Skeletal muscle tissue (tissue), 3 donors: ENCODE measurements at regions not wholly inside any gene's neighbourhood (a gene's known extent, or its start where the extent isn't known, plus 50 kb on each side); places are given as distances from the start of the nearest gene placed in this dataset.
"Not testable (repeated sequence)": the region's sequence is repeated elsewhere in the genome, so short reads cannot be mapped to it uniquely, and the experiment has no call there.

Experiments
- H3K27ac ChIP-seq: one replicate; pipeline ENCODE4 v1.7.0; 2013; ENCODE audit warnings: mild to moderate bottlenecking, low read depth, low read length, inconsistent platforms
- H3K27me3 ChIP-seq, 3 donors: one replicate each; pipeline ENCODE4 v1.7.0; 2013; ENCODE audit warnings: low read length in 3 of 3; ENCODE audit not compliant: control insufficient read depth in 3 of 3, insufficient read depth in 3 of 3
- H3K36me3 ChIP-seq, 3 donors: one replicate each; pipeline ENCODE4 v1.7.0; 2013; ENCODE audit warnings: low read length in 3 of 3; ENCODE audit not compliant: control insufficient read depth in 3 of 3, insufficient read depth in 3 of 3
- H3K4me1 ChIP-seq, 3 donors: one replicate each; pipeline ENCODE4 v1.7.0; 2013; ENCODE audit warnings: low read length in 3 of 3, mild to moderate bottlenecking in 3 of 3; ENCODE audit not compliant: control insufficient read depth in 3 of 3, insufficient read depth in 3 of 3
- H3K4me3 ChIP-seq, 3 donors: one replicate each; pipeline ENCODE4 v1.7.0; 2013; ENCODE audit warnings: low read length in 3 of 3
- H3K9ac ChIP-seq, 3 donors: one replicate each; pipeline ENCODE4 v1.7.0; 2013; ENCODE audit warnings: low read length in 3 of 3, mild to moderate bottlenecking in 3 of 3, moderate library complexity in 2 of 3, low read depth in 1 of 3
- H3K9me3 ChIP-seq, 3 donors: one replicate each; pipeline ENCODE4 v1.7.0; 2013; ENCODE audit warnings: low read length in 3 of 3; ENCODE audit not compliant: control insufficient read depth in 3 of 3
- donor health status: Osteomylitis.

DNA sequence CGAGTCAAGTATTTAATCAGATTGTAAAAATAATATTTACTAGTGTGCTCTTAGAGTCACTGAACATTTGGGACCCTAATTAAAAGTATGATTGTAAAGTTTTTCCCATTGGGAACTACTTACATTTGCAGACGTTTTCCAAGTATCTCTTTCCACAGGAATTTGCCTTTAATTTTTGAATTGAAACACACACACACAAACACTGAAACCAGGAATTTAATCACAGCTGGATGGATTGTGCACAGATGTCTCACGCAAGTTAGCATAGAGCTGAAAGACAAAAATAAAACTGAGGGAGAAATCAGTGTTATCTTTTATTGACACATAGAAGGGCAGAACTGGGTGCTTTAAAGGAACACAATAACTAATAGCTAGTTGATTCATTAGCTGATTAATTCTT, 230.7 kb downstream of the RND3 start:
- Histone ChIP-seq H3K9ac (no peak overlapping the region), H3K4me3 (no peak overlapping the region), H3K27me3 (no peaks in the 10 kb centered on the region), H3K9me3 (no peaks in the 10 kb centered on the region), H3K27ac (no peak overlapping the region), H3K36me3 (no peaks in the 10 kb centered on the region), H3K4me1 (no peaks in the 10 kb centered on the region)

DNA sequence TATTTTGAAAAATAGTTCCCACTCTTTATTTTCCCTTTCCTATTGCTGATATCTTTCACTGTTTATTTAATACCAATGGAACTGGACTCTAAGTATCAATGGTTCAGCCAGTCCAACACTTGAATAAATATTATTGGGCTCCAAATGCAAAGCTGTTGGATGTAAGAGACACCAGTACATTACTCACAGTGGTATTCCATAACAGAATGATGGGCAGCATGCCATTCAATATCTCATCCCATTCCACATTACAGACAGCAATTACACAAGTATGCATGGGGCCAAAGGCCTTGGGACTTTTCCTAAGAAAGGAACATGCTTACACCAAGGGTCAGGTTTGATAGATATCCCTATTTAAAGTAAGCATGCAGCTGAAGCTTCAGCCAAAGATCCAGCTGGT, 231.9 kb downstream of the RND3 start:
- Histone ChIP-seq H3K9ac (no peak overlapping the region), H3K36me3 (no peaks in the 10 kb centered on the region), H3K27me3 (no peaks in the 10 kb centered on the region), H3K4me3 (no peak overlapping the region), H3K9me3 (no peaks in the 10 kb centered on the region), H3K4me1 (no peaks in the 10 kb centered on the region), H3K27ac (no peak overlapping the region)

GRCh38 chr2:150249735-150250134, 237.7 kb downstream of the RND3 start:
- not testable (repeated sequence) for H3K9ac ChIP-seq, H3K4me3 ChIP-seq, H3K36me3 ChIP-seq, H3K4me1 ChIP-seq, H3K9me3 ChIP-seq, H3K27me3 ChIP-seq, H3K27ac ChIP-seq

DNA sequence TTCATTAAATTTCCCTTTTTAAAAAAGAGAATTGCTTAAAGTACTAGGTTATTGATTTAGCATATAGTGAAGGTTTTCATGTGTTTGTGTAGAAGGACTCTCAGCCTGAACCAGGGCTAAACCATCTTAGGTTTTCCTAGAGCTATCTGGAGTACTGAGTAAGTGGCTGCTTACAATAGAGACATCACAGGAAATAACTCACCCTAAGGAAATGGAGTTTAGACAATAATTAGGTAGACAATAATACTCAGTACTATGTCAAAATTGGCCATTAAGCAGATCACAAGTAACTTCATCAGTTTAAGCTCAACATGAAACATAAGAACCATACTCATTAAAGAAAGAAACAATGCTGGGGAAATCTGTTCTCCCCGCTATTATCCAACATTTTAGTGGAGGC, 240.0 kb downstream of the RND3 start:
- Histone ChIP-seq H3K27ac (no peak overlapping the region), H3K4me3 (no peak overlapping the region), H3K4me1 (no peaks in the 10 kb centered on the region), H3K9ac (no peak overlapping the region), H3K9me3 (no peaks in the 10 kb centered on the region), H3K27me3 (no peaks in the 10 kb centered on the region), H3K36me3 (no peaks in the 10 kb centered on the region)

DNA sequence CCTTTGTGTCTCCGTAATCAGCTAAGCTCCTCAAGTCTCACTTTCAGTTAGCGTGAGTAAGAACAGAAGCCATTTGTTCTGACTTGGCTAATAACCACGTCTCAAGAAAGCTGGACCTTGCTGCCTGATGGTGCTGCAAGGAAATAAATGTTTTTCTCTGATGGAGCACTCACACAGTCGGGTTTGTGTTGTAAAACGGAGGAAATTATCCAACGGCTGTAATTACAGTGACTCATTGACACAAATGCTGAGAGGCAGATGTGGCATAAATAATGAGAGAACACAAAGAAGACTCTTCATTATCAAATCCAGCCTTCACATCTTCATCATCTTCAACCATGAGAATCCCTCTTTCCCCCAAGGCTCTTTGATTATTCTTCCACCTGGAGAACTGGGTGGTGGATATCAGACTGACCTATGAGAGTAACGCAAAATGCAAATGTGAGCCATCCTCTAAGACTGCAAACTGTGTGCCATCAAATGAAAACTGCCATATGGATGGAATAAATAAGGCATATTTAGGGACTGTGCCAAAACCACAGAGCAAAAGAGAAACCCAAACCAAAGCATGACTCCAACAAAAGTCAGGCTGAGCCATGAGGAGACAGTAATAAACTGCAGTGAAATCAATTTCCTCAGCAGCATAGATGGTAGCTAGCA, 252.6 kb downstream of the RND3 start:
- Histone ChIP-seq H3K27me3 (no peaks in the 10 kb centered on the region), H3K36me3 (no peaks in the 10 kb centered on the region), H3K4me3 (no peak overlapping the region), H3K27ac (no peak overlapping the region), H3K4me1 (peaks cover 0 to 2% (median 0%) of the 10 kb centered on the region in 3 donors), H3K9ac (no peak overlapping the region), H3K9me3 (no peaks in the 10 kb centered on the region)

DNA sequence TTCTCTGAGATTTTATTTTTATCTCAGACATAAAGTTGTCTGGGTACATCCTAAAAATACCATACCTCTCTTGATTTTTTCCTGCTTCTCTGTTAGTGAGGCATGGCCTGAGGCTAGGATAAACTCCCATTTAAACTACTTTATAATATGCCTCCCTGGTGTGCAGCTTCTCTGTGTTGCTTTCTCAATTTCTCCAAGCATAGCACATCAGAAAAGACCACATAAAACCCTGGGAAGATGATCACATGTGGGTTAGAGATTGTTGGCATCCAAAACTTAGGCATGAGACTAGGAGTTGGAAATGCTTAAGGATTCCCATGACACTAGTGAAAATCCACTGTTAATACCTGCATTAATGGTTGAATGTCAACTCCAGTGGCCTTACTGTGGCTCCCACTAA, 254.6 kb downstream of the RND3 start:
- no peak overlapping the region for H3K9ac ChIP-seq
- peaks cover 0 to 2% (median 0%) of the 10 kb centered on the region in 3 donors for H3K4me1 ChIP-seq
- H3K4me3 ChIP-seq, result no peak overlapping the region

GRCh38 chr2:150232321-150232720, 255.1 kb downstream of the RND3 start:
- no peaks in the 10 kb centered on the region for H3K36me3 ChIP-seq
- H3K4me3 ChIP-seq, result no peak overlapping the region
- H3K27me3 ChIP-seq, result no peaks in the 10 kb centered on the region
- H3K9ac ChIP-seq, result no peak overlapping the region
- H3K27ac ChIP-seq, result no peak overlapping the region
- H3K9me3 ChIP-seq, result no peaks in the 10 kb centered on the region
- H3K4me1 ChIP-seq, result peaks cover 0 to 2% (median 0%) of the 10 kb centered on the region in 3 donors

More for the DNA sequence above, 254.6 kb downstream of the RND3 start:
- Histone ChIP-seq H3K27me3 (no peaks in the 10 kb centered on the region), H3K9me3 (no peaks in the 10 kb centered on the region), H3K27ac (no peak overlapping the region), H3K36me3 (no peaks in the 10 kb centered on the region)

- H3K4me1 ChIP-seq, result peaks cover 0 to 2% (median 0%) of the 10 kb centered on the region in 3 donors
- no peaks in the 10 kb centered on the region for H3K27me3 ChIP-seq
- no peak overlapping the region for H3K4me3 ChIP-seq
- H3K36me3 ChIP-seq, result no peaks in the 10 kb centered on the region
- no peak overlapping the region for H3K9ac ChIP-seq
- no peak overlapping the region for H3K27ac ChIP-seq
- no peaks in the 10 kb centered on the region for H3K9me3 ChIP-seq
Measured at GRCh38 chr2:150230616-150231015, 256.9 kb downstream of the RND3 start.

DNA sequence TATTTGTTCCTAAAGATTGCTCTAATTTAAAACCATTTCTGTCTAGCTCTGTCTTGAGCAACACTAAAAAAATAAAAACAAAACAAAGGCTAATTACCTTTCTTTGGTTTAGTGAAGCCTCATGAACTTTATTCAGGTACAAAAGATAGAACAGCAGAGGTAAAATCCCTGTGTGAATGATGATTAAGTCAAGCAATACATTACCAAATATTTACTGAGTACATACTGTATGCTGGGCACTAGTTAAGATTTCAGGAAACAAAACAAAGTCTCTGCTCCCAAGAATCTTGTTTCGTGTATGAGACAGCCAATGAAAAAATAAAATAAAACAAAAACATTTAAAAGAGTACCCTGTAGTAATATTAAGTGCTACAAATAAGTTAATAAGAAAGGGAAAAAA, 257.5 kb downstream of the RND3 start:
- Histone ChIP-seq H3K4me3 (no peak overlapping the region), H3K9ac (no peak overlapping the region), H3K27me3 (no peaks in the 10 kb centered on the region), H3K36me3 (no peaks in the 10 kb centered on the region), H3K4me1 (peaks cover 0 to under 1% (median 0%) of the 10 kb centered on the region in 3 donors), H3K9me3 (no peaks in the 10 kb centered on the region), H3K27ac (no peak overlapping the region)

DNA sequence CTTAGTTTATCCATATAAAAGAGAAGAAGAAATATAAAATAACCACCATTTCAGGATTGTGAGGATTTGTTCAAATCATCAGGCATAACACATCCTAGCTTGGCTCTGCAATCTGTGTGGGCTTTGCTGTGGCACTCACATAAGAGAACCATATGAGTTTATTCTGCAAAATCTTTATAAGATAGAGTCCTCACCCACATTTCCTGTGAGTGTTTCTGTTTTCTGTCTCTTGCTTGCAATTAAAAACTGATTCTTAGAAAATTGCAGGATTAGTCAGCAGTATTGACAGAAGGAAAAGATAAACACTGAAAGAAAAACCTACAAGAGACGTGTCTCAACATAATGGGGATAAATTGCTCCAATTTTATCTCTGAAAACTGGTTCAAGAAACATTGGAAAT, 258.5 kb downstream of the RND3 start:
- H3K9ac ChIP-seq, result no peak overlapping the region
- no peaks in the 10 kb centered on the region for H3K4me1 ChIP-seq
- no peaks in the 10 kb centered on the region for H3K9me3 ChIP-seq
- H3K27ac ChIP-seq, result no peak overlapping the region
- H3K4me3 ChIP-seq, result no peak overlapping the region
- H3K36me3 ChIP-seq, result no peaks in the 10 kb centered on the region
- H3K27me3 ChIP-seq, result no peaks in the 10 kb centered on the region
